HCT116 (cell line): ENCODE measurements at regions not wholly inside any gene's neighbourhood (a gene's known extent, or its start where the extent isn't known, plus 50 kb on each side); places are given as distances from the start of the nearest gene placed in this dataset.
"Not testable (repeated sequence)": the region's sequence is repeated elsewhere in the genome, so short reads cannot be mapped to it uniquely, and the experiment has no call there.

Experiments
- CTCF ChIP-seq, 3 experiments: fragments of 200-600 bp in 1 of 3; sonication (generic) in 1 of 3; IDR thresholded peaks in 2 of 3; conservative IDR thresholded peaks in 1 of 3; 2 replicates each; pipeline ENCODE4 v1.5.1; 2012 to 2017; ENCODE audit warnings: low read depth in 2 of 3, low read length in 2 of 3, antibody characterized with exemption in 1 of 3, borderline replicate concordance in 1 of 3, control low read depth in 1 of 3, mild to moderate bottlenecking in 1 of 3, mixed read lengths in 1 of 3, mixed run types in 1 of 3, moderate library complexity in 1 of 3; ENCODE audit not compliant: insufficient read depth in 1 of 3
- POLR2A ChIP-seq: IDR thresholded peaks from 2 replicates; pipeline ENCODE4 v1.7.0; 2011; ENCODE audit warnings: borderline replicate concordance; ENCODE audit not compliant: insufficient read depth, insufficient read length; ENCODE audit errors: extremely low read depth
- REST ChIP-seq: IDR thresholded peaks from 2 replicates; pipeline ENCODE4 v1.6.1; 2012; ENCODE audit warnings: low read depth

DNA sequence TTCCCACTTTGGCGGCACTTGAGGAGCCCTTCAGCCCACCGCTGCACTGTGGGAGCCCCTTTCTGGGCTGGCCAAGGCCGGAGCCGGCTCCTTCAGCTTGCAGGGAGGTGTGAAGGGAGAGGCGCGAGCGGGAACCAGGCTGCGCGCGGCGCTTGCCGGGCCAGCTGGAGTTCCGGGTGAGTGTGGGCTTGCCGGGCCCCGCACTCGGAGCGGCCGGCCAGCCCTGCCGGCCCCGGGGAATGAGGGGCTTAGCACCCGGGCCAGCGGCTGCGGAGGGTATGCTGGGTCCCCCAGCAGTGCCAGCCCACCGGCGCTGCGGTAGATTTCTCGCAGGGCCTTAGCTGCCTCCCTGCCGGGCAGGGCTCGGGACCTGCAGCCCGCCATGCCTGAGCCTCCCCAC lies 60.2 kb upstream of the GJB6 start:
- not testable (repeated sequence) for TF ChIP-seq CTCF (IDR thresholded peaks at IDR 0.05 in 2 of 3, conservative IDR thresholded peaks at IDR 0.05 in 1 of 3; ENCODE audit: borderline replicate concordance in 1 of 3, insufficient read depth in 1 of 3, low read depth in 2 of 3, low read length in 2 of 3); REST; POLR2A
